Muscle layer of duodenum (tissue), 2 donors: ENCODE measurements at regions not wholly inside any gene's neighbourhood (a gene's known extent, or its start where the extent isn't known, plus 50 kb on each side); places are given as distances from the start of the nearest gene placed in this dataset.

Source experiments
- H3K27ac ChIP-seq: one replicate; pipeline ENCODE4 v1.7.0; 2013; ENCODE audit warnings: mild to moderate bottlenecking, low read length
- H3K27me3 ChIP-seq: one replicate; pipeline ENCODE4 v1.7.0; 2013; ENCODE audit warnings: low read depth, mild to moderate bottlenecking, control low read depth, low read length
- H3K36me3 ChIP-seq, 2 donors: one replicate each; pipeline ENCODE4 v1.7.0; 2013; ENCODE audit warnings: low read length in 2 of 2, control low read depth in 1 of 2, mild to moderate bottlenecking in 1 of 2; ENCODE audit not compliant: insufficient read depth in 2 of 2, control insufficient read depth in 1 of 2
- H3K4me1 ChIP-seq, 2 donors: one replicate each; pipeline ENCODE4 v1.7.0; 2013; ENCODE audit warnings: low read length in 2 of 2, mild to moderate bottlenecking in 2 of 2, control low read depth in 1 of 2, moderate library complexity in 1 of 2; ENCODE audit not compliant: insufficient read depth in 2 of 2, control insufficient read depth in 1 of 2
- H3K4me3 ChIP-seq, 2 donors: one replicate each; pipeline ENCODE4 v1.7.0; 2013; ENCODE audit warnings: low read length in 2 of 2, low read depth in 1 of 2, mild to moderate bottlenecking in 1 of 2
- H3K9me3 ChIP-seq, 2 donors: one replicate each; pipeline ENCODE4 v1.7.0; 2013; ENCODE audit warnings: low read length in 2 of 2, control low read depth in 1 of 2, mild to moderate bottlenecking in 1 of 2; ENCODE audit not compliant: control insufficient read depth in 1 of 2
- donor health status: healthy.

DNA sequence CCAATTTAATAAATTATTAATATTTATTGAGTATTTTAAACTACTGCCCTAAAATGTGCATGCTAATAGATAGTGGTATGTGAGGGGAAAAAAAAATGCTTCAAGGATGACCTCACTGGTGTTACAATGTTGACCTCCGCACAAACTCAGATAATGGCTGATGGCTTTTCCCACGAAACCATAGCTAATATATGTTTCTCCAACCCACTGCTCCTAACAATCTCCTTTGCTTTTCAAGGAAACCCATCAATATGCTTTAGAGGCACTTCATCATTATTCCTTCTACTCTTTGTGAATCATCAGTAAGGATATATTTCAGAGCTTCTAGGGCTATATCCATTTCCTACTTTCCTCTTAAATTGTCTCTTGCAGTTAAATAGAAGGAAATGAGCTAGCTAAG lies 1752.0 kb upstream of the TENM3 start:
- H3K36me3 ChIP-seq = no peaks in the 10 kb centered on the region
- H3K4me3 ChIP-seq = no peak overlapping the region
- no peaks in the 10 kb centered on the region for H3K4me1 ChIP-seq
- H3K27me3 ChIP-seq = no peaks in the 10 kb centered on the region
- no peaks in the 10 kb centered on the region for H3K9me3 ChIP-seq
- no peak overlapping the region for H3K27ac ChIP-seq

GRCh38 chr4:180493299-180493698 lies 1749.9 kb upstream of the TENM3 start:
- H3K27ac ChIP-seq = no peak overlapping the region
- no peaks in the 10 kb centered on the region for H3K36me3 ChIP-seq
- no peak overlapping the region for H3K4me3 ChIP-seq
- H3K27me3 ChIP-seq = no peaks in the 10 kb centered on the region
- H3K4me1 ChIP-seq = no peaks in the 10 kb centered on the region
- no peaks in the 10 kb centered on the region for H3K9me3 ChIP-seq

- H3K4me3 ChIP-seq = no peak overlapping the region
Observed at GRCh38 chr4:180500154-180500553, 1743.0 kb upstream of the TENM3 start.

DNA sequence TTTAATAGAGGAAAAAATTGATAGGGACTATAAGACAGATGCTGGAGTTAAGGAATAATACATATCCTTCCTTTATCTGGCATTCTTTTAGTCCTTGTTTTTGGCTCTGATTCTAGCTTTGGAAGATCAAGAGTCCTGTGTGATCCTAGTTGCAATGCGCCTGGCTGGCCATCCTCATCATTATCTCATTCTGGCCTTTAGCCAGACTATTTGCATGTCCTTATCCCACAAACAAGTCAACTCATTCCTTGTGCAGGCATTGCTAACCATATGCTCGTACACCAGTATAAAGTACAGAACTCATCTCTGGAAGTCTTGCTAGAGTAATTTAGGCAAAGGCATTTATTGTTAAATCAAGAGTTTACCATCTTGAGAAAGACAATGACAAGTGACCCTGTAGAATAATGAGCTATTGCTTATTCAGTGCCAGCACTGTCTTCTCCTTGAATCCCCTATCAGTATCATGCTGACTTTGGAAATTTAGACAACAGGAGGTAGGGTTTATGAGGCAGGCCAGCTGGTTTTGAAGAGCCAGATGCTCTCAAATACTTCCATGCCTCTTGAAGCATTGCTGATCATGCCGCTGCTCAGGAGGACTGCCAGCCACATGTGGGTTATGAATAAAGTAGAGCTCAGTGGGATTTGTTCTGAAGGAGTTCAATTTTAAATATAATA lies 1730.3 kb upstream of the TENM3 start:
- H3K27ac ChIP-seq = no peak overlapping the region
- H3K9me3 ChIP-seq = no peaks in the 10 kb centered on the region
- no peaks in the 10 kb centered on the region for H3K36me3 ChIP-seq
- no peak overlapping the region for H3K4me3 ChIP-seq
- no peaks in the 10 kb centered on the region for H3K4me1 ChIP-seq
- H3K27me3 ChIP-seq = no peaks in the 10 kb centered on the region

More at GRCh38 chr4:180500154-180500553, 1743.0 kb upstream of the TENM3 start:
- Histone ChIP-seq H3K36me3 (no peaks in the 10 kb centered on the region), H3K27me3 (no peaks in the 10 kb centered on the region), H3K27ac (no peak overlapping the region), H3K9me3 (no peaks in the 10 kb centered on the region), H3K4me1 (no peaks in the 10 kb centered on the region)

DNA sequence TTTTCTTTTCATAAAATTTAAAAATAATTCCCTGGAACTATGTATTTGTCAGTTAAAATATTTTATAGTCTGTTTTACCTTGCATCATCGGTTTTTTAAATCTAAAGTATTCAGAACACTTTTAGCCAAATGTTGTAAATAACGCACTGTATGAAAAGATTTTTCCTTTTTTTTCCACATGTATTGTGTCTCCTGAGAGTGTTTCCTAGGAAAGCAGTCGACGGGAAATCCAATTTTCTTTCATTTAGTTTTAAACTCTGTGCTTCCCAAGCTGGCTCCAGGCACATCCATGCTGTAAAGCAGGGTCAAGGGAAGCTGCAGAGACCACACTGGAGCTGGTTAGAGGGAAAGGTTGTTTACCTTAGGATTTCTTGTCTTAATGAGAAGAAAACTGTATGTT lies 1724.3 kb upstream of the TENM3 start:
- no peaks in the 10 kb centered on the region for H3K27me3 ChIP-seq
- no peaks in the 10 kb centered on the region for H3K36me3 ChIP-seq
- no peaks in the 10 kb centered on the region for H3K9me3 ChIP-seq
- H3K4me1 ChIP-seq = no peaks in the 10 kb centered on the region
- H3K4me3 ChIP-seq = no peak overlapping the region
- no peak overlapping the region for H3K27ac ChIP-seq

- Histone ChIP-seq H3K27me3 (no peaks in the 10 kb centered on the region), H3K9me3 (no peaks in the 10 kb centered on the region)
Observed at GRCh38 chr4:180521181-180521580, 1722.0 kb upstream of the TENM3 start.

GRCh38 chr4:180525523-180526077 lies 1717.6 kb upstream of the TENM3 start:
- H3K27me3 ChIP-seq = no peaks in the 10 kb centered on the region
- H3K4me3 ChIP-seq = no peak overlapping the region
- no peaks in the 10 kb centered on the region for H3K4me1 ChIP-seq
- H3K27ac ChIP-seq = no peak overlapping the region
- no peaks in the 10 kb centered on the region for H3K36me3 ChIP-seq
- H3K9me3 ChIP-seq = no peaks in the 10 kb centered on the region

More at GRCh38 chr4:180521181-180521580, 1722.0 kb upstream of the TENM3 start:
- Histone ChIP-seq H3K36me3 (no peaks in the 10 kb centered on the region), H3K27ac (no peak overlapping the region), H3K4me3 (no peak overlapping the region), H3K4me1 (no peaks in the 10 kb centered on the region)

DNA sequence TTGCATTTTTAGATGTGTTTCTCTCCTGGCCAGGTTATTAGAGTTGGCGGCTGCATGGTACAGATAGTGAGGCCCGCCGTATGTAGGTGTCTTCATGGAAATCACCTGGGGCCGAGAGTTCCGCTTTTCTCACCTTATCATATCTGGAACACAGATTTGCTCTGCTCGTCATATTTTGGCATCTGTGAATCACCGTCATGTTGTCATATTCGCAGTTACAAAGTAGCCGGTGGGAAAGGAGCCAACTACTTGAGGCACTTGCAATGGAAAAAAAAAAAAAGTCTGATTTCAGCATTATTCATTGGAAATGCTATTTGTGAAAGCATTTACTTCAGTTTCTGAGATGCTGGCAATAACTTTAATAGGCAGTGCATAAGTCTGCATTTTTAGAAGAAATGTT lies 1715.2 kb upstream of the TENM3 start:
- no peaks in the 10 kb centered on the region for H3K27me3 ChIP-seq
- no peaks in the 10 kb centered on the region for H3K9me3 ChIP-seq
- no peak overlapping the region for H3K4me3 ChIP-seq
- no peak overlapping the region for H3K27ac ChIP-seq
- no peaks in the 10 kb centered on the region for H3K4me1 ChIP-seq
- H3K36me3 ChIP-seq = no peaks in the 10 kb centered on the region

- Histone ChIP-seq H3K4me3 (no peak overlapping the region), H3K27ac (no peak overlapping the region), H3K27me3 (no peaks in the 10 kb centered on the region), H3K36me3 (no peaks in the 10 kb centered on the region), H3K9me3 (no peaks in the 10 kb centered on the region), H3K4me1 (no peaks in the 10 kb centered on the region)
Observed at GRCh38 chr4:180530787-180531186, 1712.4 kb upstream of the TENM3 start.

- Histone ChIP-seq H3K27ac (no peak overlapping the region), H3K9me3 (no peaks in the 10 kb centered on the region), H3K27me3 (no peaks in the 10 kb centered on the region), H3K36me3 (no peaks in the 10 kb centered on the region), H3K4me1 (no peaks in the 10 kb centered on the region), H3K4me3 (no peak overlapping the region)
Observed at GRCh38 chr4:180532691-180533090, 1710.5 kb upstream of the TENM3 start.

GRCh38 chr4:180538384-180539057 lies 1704.7 kb upstream of the TENM3 start:
- H3K9me3 ChIP-seq = no peaks in the 10 kb centered on the region

More at GRCh38 chr4:180538384-180539057, 1704.7 kb upstream of the TENM3 start:
- Histone ChIP-seq H3K27ac (no peak overlapping the region), H3K4me1 (no peaks in the 10 kb centered on the region), H3K27me3 (no peaks in the 10 kb centered on the region), H3K4me3 (no peak overlapping the region), H3K36me3 (no peaks in the 10 kb centered on the region)
